ENCODE measurements at regions not wholly inside any gene's neighbourhood (a gene's known extent, or its start where the extent isn't known, plus 50 kb on each side); places are given as distances from the start of the nearest gene placed in this dataset.

- DNase-seq (ENCODE audit: low read depth in 1 of 2, low spot score in 1 of 2) = no peak
Observed at GRCh38 chr16:86824751-86825296, 246.5 kb downstream of the FOXL1 start.

GRCh38 chr16:86825631-86826030 lies 247.3 kb downstream of the FOXL1 start:
- no peak for DNase-seq (ENCODE audit: low read depth in 1 of 2, low spot score in 1 of 2)

GRCh38 chr16:86826941-86827340 lies 248.6 kb downstream of the FOXL1 start:
- DNase-seq (ENCODE audit: low read depth in 1 of 2, low spot score in 1 of 2) = no peak

GRCh38 chr16:86827521-86827920 lies 249.2 kb downstream of the FOXL1 start:
- DNase-seq (ENCODE audit: low read depth in 1 of 2, low spot score in 1 of 2) = no peak

- no peak for DNase-seq (ENCODE audit: low read depth in 1 of 2, low spot score in 1 of 2)
Observed at GRCh38 chr16:86828202-86828601, 249.9 kb downstream of the FOXL1 start.

- no peak for DNase-seq (ENCODE audit: low read depth in 1 of 2, low spot score in 1 of 2)
Observed at GRCh38 chr16:86828653-86829052, 250.3 kb downstream of the FOXL1 start.

GRCh38 chr16:86831366-86831765 lies 253.0 kb downstream of the FOXL1 start:
- DNase-seq (ENCODE audit: low read depth in 1 of 2, low spot score in 1 of 2) = no peak

GRCh38 chr16:86833136-86833535 lies 254.8 kb downstream of the FOXL1 start:
- no peak for DNase-seq (ENCODE audit: low read depth in 1 of 2, low spot score in 1 of 2)

- DNase-seq (ENCODE audit: low read depth in 1 of 2, low spot score in 1 of 2) = no peak
Observed at GRCh38 chr16:86834451-86835035, 256.2 kb downstream of the FOXL1 start.

- no peak for DNase-seq (ENCODE audit: low read depth in 1 of 2, low spot score in 1 of 2)
Observed at GRCh38 chr16:86835982-86836381, 257.6 kb downstream of the FOXL1 start.

- no peak for DNase-seq (ENCODE audit: low read depth in 1 of 2, low spot score in 1 of 2)
Observed at GRCh38 chr16:86836503-86837129, 258.3 kb downstream of the FOXL1 start.

- no peak for DNase-seq (ENCODE audit: low read depth in 1 of 2, low spot score in 1 of 2)
Observed at GRCh38 chr16:86843812-86844211, 265.5 kb downstream of the FOXL1 start.

GRCh38 chr16:86844695-86845094 lies 266.3 kb downstream of the FOXL1 start:
- no peak for DNase-seq (ENCODE audit: low read depth in 1 of 2, low spot score in 1 of 2)

GRCh38 chr16:86846136-86846535 lies 267.8 kb downstream of the FOXL1 start:
- no peak for DNase-seq (ENCODE audit: low read depth in 1 of 2, low spot score in 1 of 2)

- DNase-seq (ENCODE audit: low read depth in 1 of 2, low spot score in 1 of 2) = no peak
Observed at GRCh38 chr16:86848821-86849220, 270.5 kb downstream of the FOXL1 start.

- DNase-seq (ENCODE audit: low read depth in 1 of 2, low spot score in 1 of 2) = no peak
Observed at GRCh38 chr16:86850670-86851069, 272.3 kb downstream of the FOXL1 start.

GRCh38 chr16:86852135-86852534 lies 273.8 kb downstream of the FOXL1 start:
- no peak for DNase-seq (ENCODE audit: low read depth in 1 of 2, low spot score in 1 of 2)

- no peak for DNase-seq (ENCODE audit: low read depth in 1 of 2, low spot score in 1 of 2)
Observed at GRCh38 chr16:86854058-86854621, 275.8 kb downstream of the FOXL1 start.

GRCh38 chr16:86854626-86855294 lies 276.4 kb downstream of the FOXL1 start:
- DNase-seq (ENCODE audit: low read depth in 1 of 2, low spot score in 1 of 2) = no peak

- DNase-seq (ENCODE audit: low read depth in 1 of 2, low spot score in 1 of 2) = no peak
Observed at GRCh38 chr16:86856946-86857586, 278.7 kb downstream of the FOXL1 start.

- DNase-seq (ENCODE audit: low read depth in 1 of 2, low spot score in 1 of 2) = no peak
Observed at GRCh38 chr16:86857807-86858206, 279.5 kb downstream of the FOXL1 start.

GRCh38 chr16:86858501-86858900 lies 280.2 kb downstream of the FOXL1 start:
- no peak for DNase-seq (ENCODE audit: low read depth in 1 of 2, low spot score in 1 of 2)
